ENCODE measurements at regions not wholly inside any gene's neighbourhood (a gene's known extent, or its start where the extent isn't known, plus 50 kb on each side); places are given as distances from the start of the nearest gene placed in this dataset.

DNA sequence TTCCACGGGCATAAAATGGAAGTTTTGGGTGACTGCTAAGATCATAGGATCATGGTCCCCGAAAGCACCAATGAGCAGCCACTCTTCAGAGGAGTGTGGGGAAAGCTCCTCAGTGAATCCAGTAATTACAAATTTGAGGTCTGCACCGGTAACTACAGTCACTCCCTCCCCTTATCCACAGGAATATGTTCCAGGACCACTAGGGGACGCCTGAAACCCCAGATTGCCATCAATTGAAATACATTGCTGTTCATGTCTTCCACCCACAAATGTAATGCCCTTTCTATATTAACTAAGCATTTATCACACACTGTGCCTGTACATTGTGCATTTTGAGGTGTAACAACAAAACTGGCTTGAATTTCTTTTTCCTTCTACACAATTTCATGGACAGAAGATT is 447.9 kb upstream of the PFKP start:
- TF ChIP-seq, protein P1, sequence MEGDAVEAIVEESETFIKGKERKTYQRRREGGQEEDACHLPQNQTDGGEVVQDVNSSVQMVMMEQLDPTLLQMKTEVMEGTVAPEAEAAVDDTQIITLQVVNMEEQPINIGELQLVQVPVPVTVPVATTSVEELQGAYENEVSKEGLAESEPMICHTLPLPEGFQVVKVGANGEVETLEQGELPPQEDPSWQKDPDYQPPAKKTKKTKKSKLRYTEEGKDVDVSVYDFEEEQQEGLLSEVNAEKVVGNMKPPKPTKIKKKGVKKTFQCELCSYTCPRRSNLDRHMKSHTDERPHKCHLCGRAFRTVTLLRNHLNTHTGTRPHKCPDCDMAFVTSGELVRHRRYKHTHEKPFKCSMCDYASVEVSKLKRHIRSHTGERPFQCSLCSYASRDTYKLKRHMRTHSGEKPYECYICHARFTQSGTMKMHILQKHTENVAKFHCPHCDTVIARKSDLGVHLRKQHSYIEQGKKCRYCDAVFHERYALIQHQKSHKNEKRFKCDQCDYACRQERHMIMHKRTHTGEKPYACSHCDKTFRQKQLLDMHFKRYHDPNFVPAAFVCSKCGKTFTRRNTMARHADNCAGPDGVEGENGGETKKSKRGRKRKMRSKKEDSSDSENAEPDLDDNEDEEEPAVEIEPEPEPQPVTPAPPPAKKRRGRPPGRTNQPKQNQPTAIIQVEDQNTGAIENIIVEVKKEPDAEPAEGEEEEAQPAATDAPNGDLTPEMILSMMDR (IDR thresholded peaks at IDR 0.05 in 8 of 11, conservative IDR thresholded peaks at IDR 0.05 in 3 of 11) = no peak
- no peak for TF ChIP-seq POLR2A (IDR thresholded peaks at IDR 0.05)

Data from spleen (tissue), 7 donors.